ENCODE measurements at regions not wholly inside any gene's neighbourhood (a gene's known extent, or its start where the extent isn't known, plus 50 kb on each side); places are given as distances from the start of the nearest gene placed in this dataset.

DNA sequence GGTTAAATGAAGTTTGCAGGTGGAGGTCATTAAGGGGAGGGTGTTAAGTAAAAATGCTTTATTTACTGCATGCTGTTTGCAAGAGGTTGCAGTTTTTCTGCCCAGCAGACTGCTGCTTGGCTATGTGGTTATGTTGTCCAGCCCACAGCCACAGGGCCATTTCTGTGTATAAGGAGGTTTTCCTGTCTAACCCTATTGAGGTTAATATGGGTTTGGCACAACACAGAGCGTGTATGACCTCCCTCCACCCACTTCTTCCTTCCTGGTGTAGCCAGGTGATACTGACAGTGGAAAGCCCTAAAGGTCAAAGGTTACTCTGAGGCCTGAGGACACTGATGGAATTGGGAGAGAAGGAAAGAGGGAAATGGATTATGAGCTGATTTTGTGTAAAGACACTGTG, 253.7 kb upstream of the PWP1 start:
- no peaks in the 10 kb centered on the region for H4K20me1 ChIP-seq (replicated peaks; ENCODE audit: control insufficient read depth, extremely low read depth, insufficient read depth, low read length)
- no peak for TF ChIP-seq JUN (IDR thresholded peaks at IDR 0.05; ENCODE audit: borderline replicate concordance, insufficient read depth, insufficient read length, low read depth)
- TF ChIP-seq MYC (IDR thresholded peaks at IDR 0.05; ENCODE audit: low read depth, low read length), result no peak
- TF ChIP-seq POLR2AphosphoS5 (IDR thresholded peaks at IDR 0.05; ENCODE audit: insufficient read depth, low read depth, low read length), result no peak
- TF ChIP-seq, protein P1, sequence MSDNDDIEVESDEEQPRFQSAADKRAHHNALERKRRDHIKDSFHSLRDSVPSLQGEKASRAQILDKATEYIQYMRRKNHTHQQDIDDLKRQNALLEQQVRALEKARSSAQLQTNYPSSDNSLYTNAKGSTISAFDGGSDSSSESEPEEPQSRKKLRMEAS (IDR thresholded peaks at IDR 0.05; ENCODE audit: insufficient read depth, insufficient read length), result no peak
- TF ChIP-seq FOS (IDR thresholded peaks at IDR 0.05; ENCODE audit: borderline replicate concordance, insufficient read depth, low read length), result no peak
- TF ChIP-seq POLR2A (IDR thresholded peaks at IDR 0.05; ENCODE audit: low read depth, low read length), result no peak
- TF ChIP-seq, protein P2, sequence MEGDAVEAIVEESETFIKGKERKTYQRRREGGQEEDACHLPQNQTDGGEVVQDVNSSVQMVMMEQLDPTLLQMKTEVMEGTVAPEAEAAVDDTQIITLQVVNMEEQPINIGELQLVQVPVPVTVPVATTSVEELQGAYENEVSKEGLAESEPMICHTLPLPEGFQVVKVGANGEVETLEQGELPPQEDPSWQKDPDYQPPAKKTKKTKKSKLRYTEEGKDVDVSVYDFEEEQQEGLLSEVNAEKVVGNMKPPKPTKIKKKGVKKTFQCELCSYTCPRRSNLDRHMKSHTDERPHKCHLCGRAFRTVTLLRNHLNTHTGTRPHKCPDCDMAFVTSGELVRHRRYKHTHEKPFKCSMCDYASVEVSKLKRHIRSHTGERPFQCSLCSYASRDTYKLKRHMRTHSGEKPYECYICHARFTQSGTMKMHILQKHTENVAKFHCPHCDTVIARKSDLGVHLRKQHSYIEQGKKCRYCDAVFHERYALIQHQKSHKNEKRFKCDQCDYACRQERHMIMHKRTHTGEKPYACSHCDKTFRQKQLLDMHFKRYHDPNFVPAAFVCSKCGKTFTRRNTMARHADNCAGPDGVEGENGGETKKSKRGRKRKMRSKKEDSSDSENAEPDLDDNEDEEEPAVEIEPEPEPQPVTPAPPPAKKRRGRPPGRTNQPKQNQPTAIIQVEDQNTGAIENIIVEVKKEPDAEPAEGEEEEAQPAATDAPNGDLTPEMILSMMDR (IDR thresholded peaks at IDR 0.05; ENCODE audit: extremely low read depth in 1 of 2, insufficient read depth in 1 of 2, low read depth in 1 of 2, low read length in 2 of 2), result no peak
- TF ChIP-seq GATA2 (IDR thresholded peaks at IDR 0.05; ENCODE audit: insufficient read depth, insufficient read length, low read depth, low read length), result no peak
- no peak for TF ChIP-seq EZH2 (IDR thresholded peaks at IDR 0.05; ENCODE audit: borderline replicate concordance, low read depth, low read length, severe bottlenecking)
- no peak overlapping the region for H3K27ac ChIP-seq (ENCODE audit: insufficient read depth, low read depth, low read length)
- no peak overlapping the region for H3K4me2 ChIP-seq (ENCODE audit: insufficient read depth, low read length)
- no peaks in the 10 kb centered on the region for H3K4me1 ChIP-seq (ENCODE audit: control insufficient read depth, extremely low read depth, insufficient read depth, low read length)
- no peaks in the 10 kb centered on the region for H3K9me1 ChIP-seq (replicated peaks; ENCODE audit: control insufficient read depth, extremely low read depth, insufficient read depth, low read length)
- no peak overlapping the region for H2AFZ ChIP-seq (ENCODE audit: low read depth, low read length)
- no peaks in the 10 kb centered on the region for H3K27me3 ChIP-seq (ENCODE audit: control insufficient read depth in 2 of 2, insufficient read depth in 2 of 2, low read length in 2 of 2)
- DNase-seq (ENCODE audit: low read depth, low spot score) (no peak), FAIRE-seq (no peak)
- ChIA-PET POLR2A (no interaction called here), CTCF (no interaction called here)
- dilution Hi-C loops (cut with MboI; ENCODE audit: extremely low pct_ligation_motif_present, low sequenced_read_pairs), result no loop called here
- no peak overlapping the region for H3K9ac ChIP-seq (replicated peaks; ENCODE audit: extremely low read depth, insufficient read depth, low read length)
- no peaks in the 10 kb centered on the region for H3K36me3 ChIP-seq (ENCODE audit: control insufficient read depth in 2 of 2, extremely low read depth in 1 of 2, insufficient read depth in 2 of 2, low read length in 2 of 2)
- no TSS peak for BruUV-seq (replicated peaks)
- no peak overlapping the region for H3K4me3 ChIP-seq (replicated peaks in 1 of 3; ENCODE audit: insufficient read depth in 1 of 3, low read depth in 1 of 3, low read length in 3 of 3)
- no peaks in the 10 kb centered on the region for H3K79me2 ChIP-seq (ENCODE audit: control insufficient read depth, insufficient read depth, low read length)
- intact Hi-C loops (cut with micrococcal nuclease), result no loop called here
- no peaks in the 10 kb centered on the region for H3K9me3 ChIP-seq (replicated peaks; ENCODE audit: control insufficient read depth, insufficient read depth, low read length)
